Small intestine (tissue), 7 donors: ENCODE measurements at regions not wholly inside any gene's neighbourhood (a gene's known extent, or its start where the extent isn't known, plus 50 kb on each side); places are given as distances from the start of the nearest gene placed in this dataset.
A peak's percentile ranks its signal among the peaks of the same experiment; 100 is the strongest.

Source experiments
- DNase-seq, 2 donors: peaks; one replicate each; pipeline versions ENCODE4 v3.0.0 to v3.0.0-alpha.2; 2013
- FAIRE-seq: peaks from 2 replicates; lab custom pipeline; 2012; peaks lifted over from hg19 to GRCh38; lab: Jason Lieb, UNC
- H3K27ac ChIP-seq, 3 donors: one replicate each; pipeline ENCODE4 v1.5.1; 2013; ENCODE audit warnings: low read length in 2 of 3, mild to moderate bottlenecking in 2 of 3, control low read depth in 1 of 3, inconsistent platforms in 1 of 3, low read depth in 1 of 3, moderate library complexity in 1 of 3
- H3K27me3 ChIP-seq, 3 donors: one replicate each; pipeline ENCODE4 v1.6.1; 2013; ENCODE audit warnings: low read length in 3 of 3, inconsistent platforms in 1 of 3; ENCODE audit not compliant: control insufficient read depth in 3 of 3, insufficient read depth in 3 of 3
- H3K36me3 ChIP-seq, 3 donors: one replicate each; pipeline ENCODE4 v1.6.1; 2013; ENCODE audit warnings: low read length in 3 of 3, inconsistent platforms in 1 of 3, low read depth in 1 of 3, mild to moderate bottlenecking in 1 of 3, moderate library complexity in 1 of 3; ENCODE audit not compliant: control insufficient read depth in 3 of 3, insufficient read depth in 2 of 3
- H3K4me1 ChIP-seq, 3 donors: one replicate each; pipeline ENCODE4 v1.6.1; 2013; ENCODE audit warnings: low read length in 2 of 3, inconsistent platforms in 1 of 3, low read depth in 1 of 3, mild to moderate bottlenecking in 1 of 3, moderate library complexity in 1 of 3; ENCODE audit not compliant: control insufficient read depth in 3 of 3, insufficient read depth in 2 of 3
- H3K4me3 ChIP-seq, 3 donors: one replicate each; pipeline ENCODE4 v1.5.1; 2013; ENCODE audit warnings: low read length in 3 of 3, control low read depth in 1 of 3, inconsistent platforms in 1 of 3, low read depth in 1 of 3, mild to moderate bottlenecking in 1 of 3, moderate library complexity in 1 of 3
- H3K9me3 ChIP-seq, 2 donors: one replicate each; pipeline ENCODE4 v1.6.1; 2013; ENCODE audit warnings: low read depth in 1 of 2, low read length in 1 of 2; ENCODE audit not compliant: control insufficient read depth in 2 of 2, insufficient read depth in 1 of 2
- WGBS, 3 donors: extraction: QIAGEN DNeasy Blood & Tissue Kit; methylation state at CpG; one replicate each; pipeline ENCODE4 v1.1.7; 2013; 5-methylcytosine and 5-hydroxymethylcytosine counted together
- donor health status: healthy with polysubstance abuse.
- donor health status: control.
- donor health status: control.
- donor health status: Bipolar disorder and iron deficiency.
- donor health status: healthy.

DNA sequence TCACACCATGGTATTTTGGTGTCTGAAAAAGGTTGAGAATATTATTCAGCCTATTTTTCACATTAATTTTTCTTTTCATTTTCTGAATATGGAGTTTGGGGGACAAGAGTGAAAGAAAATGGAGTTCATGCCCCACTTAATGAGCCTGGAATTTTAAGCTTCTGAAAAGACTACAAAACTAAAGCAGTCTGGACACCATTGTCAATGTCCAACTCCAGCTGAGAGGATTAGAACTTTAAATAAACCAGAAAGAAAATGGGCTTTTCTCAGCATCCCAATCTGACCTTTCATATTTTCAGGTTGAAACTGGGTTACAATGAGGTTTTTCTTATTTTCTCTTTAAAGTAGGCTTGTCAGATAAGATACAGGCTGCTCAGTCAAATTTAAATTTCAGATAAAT is 207.7 kb downstream of the SLC6A15 start:
- no peak for FAIRE-seq

GRCh38 chr12:84702001-84702400 is 210.6 kb downstream of the SLC6A15 start:
- no peaks in the 10 kb centered on the region for H3K4me1 ChIP-seq
- H3K9me3 ChIP-seq: no peaks in the 10 kb centered on the region
- 23 to 48% (median 30%) methylated on average over 2 of the region's 2 CpGs for WGBS, 3 donors
- H3K27me3 ChIP-seq: no peaks in the 10 kb centered on the region
- H3K4me3 ChIP-seq: no peak overlapping the region
- FAIRE-seq: no peak
- no peak overlapping the region for H3K27ac ChIP-seq
- no peaks in the 10 kb centered on the region for H3K36me3 ChIP-seq
- DNase-seq: no peak

More for the DNA sequence above, 207.7 kb downstream of the SLC6A15 start:
- no peak for DNase-seq
- H3K4me1 ChIP-seq: no peaks in the 10 kb centered on the region
- no peak overlapping the region for H3K27ac ChIP-seq
- no peaks in the 10 kb centered on the region for H3K9me3 ChIP-seq
- no peak overlapping the region for H3K4me3 ChIP-seq
- H3K36me3 ChIP-seq: no peaks in the 10 kb centered on the region
- H3K27me3 ChIP-seq: no peaks in the 10 kb centered on the region

DNA sequence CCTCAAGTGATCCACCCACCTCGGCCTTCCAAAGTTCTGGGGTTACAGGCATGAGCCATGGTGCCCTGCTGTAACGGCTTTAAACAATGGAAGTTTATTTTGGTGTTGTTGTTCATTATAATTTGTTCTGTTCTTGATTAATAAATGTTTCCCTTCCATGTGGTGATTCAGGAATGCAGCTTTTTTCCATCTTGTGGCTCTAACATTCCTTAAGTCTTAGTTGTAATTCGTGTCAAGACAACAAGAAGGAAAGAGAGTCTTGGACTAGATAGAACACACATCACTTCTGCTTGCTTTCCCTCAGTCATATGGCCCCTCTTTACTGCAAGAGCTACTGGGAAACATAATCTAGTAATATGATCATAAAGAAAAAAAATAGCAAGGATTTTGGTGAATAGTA is 211.6 kb downstream of the SLC6A15 start:
- Histone ChIP-seq H3K27me3 (no peaks in the 10 kb centered on the region), H3K27ac (no peak overlapping the region), H3K36me3 (no peaks in the 10 kb centered on the region), H3K4me3 (no peak overlapping the region), H3K4me1 (no peaks in the 10 kb centered on the region), H3K9me3 (no peaks in the 10 kb centered on the region)
- no peak for DNase-seq
- FAIRE-seq: no peak
- 60 to 76% (median 64%) methylated on average over 3 of the region's 3 CpGs for WGBS, 3 donors

- Histone ChIP-seq H3K4me3 (no peak overlapping the region), H3K4me1 (no peaks in the 10 kb centered on the region), H3K36me3 (no peaks in the 10 kb centered on the region), H3K27me3 (no peaks in the 10 kb centered on the region), H3K9me3 (no peaks in the 10 kb centered on the region), H3K27ac (no peak overlapping the region)
- DNase-seq: peak; percentile 3 to 5
- 24 to 64% (median 33%) methylated on average over 3 of the region's 3 CpGs for WGBS, 3 donors
- FAIRE-seq: no peak
Measured at GRCh38 chr12:84698576-84699333, 213.8 kb downstream of the SLC6A15 start.

- Histone ChIP-seq H3K4me1 (no peaks in the 10 kb centered on the region), H3K27me3 (no peaks in the 10 kb centered on the region), H3K36me3 (no peaks in the 10 kb centered on the region), H3K9me3 (no peaks in the 10 kb centered on the region), H3K4me3 (no peak overlapping the region), H3K27ac (no peak overlapping the region)
- WGBS, 3 donors: 49 to 59% (median 52%) methylated on average over 3 of the region's 3 CpGs
- DNase-seq: no peak
- FAIRE-seq: no peak
Measured at GRCh38 chr12:84696908-84697540, 215.6 kb downstream of the SLC6A15 start.

DNA sequence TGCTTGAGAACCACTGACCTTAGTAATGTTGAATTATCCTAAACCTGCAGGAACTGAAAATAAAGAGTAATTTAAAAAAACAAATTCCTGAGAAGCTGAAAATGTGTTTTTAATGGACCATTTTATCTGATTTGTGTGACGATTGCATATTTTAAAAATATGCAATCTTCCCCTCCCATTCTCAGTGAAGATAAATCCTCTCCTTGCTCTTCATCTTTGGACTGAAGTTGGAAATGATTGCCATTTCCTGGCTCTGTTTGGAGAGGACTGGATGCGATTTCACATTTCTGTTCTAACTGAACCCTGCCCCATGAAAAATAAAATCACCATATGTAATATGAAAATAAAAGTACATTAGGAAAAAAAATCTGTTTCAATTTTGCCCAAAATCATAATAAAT is 216.3 kb downstream of the SLC6A15 start:
- WGBS, 3 donors: 67 to 81% (median 74%) methylated on average over 2 of the region's 2 CpGs
- Histone ChIP-seq H3K27ac (no peak overlapping the region), H3K9me3 (no peaks in the 10 kb centered on the region), H3K27me3 (no peaks in the 10 kb centered on the region), H3K36me3 (no peaks in the 10 kb centered on the region), H3K4me1 (no peaks in the 10 kb centered on the region), H3K4me3 (no peak overlapping the region)
- no peak for FAIRE-seq
- no peak for DNase-seq

DNA sequence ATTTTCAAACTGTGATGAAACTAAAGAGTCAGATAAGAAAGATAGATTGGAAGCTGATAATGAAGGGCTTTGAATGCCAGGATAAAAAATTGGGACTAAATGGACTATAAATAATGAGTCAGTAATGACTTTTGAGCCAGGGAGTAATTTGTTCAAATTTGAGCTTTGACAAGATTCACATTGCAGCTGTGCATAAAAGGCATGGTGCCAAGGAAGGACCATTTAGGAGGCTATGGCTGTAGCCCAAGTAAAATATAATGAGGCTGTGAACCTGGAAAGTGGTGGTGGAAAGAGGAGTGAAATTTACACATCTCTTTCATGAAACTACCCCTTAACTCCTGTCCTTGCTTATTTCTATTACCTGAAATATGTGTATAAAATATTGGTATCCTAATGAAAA is 218.5 kb downstream of the SLC6A15 start:
- no peaks in the 10 kb centered on the region for H3K36me3 ChIP-seq
- no peak overlapping the region for H3K4me3 ChIP-seq
- H3K27me3 ChIP-seq: no peaks in the 10 kb centered on the region
- DNase-seq: no peak
- no peaks in the 10 kb centered on the region for H3K9me3 ChIP-seq
- FAIRE-seq: no peak
- no peaks in the 10 kb centered on the region for H3K4me1 ChIP-seq
- no peak overlapping the region for H3K27ac ChIP-seq

GRCh38 chr12:84692071-84692470 is 220.5 kb downstream of the SLC6A15 start:
- H3K27me3 ChIP-seq: no peaks in the 10 kb centered on the region
- H3K9me3 ChIP-seq: no peaks in the 10 kb centered on the region
- FAIRE-seq (no peak), DNase-seq (no peak)
- H3K27ac ChIP-seq: no peak overlapping the region
- no peaks in the 10 kb centered on the region for H3K4me1 ChIP-seq
- H3K36me3 ChIP-seq: no peaks in the 10 kb centered on the region
- no peak overlapping the region for H3K4me3 ChIP-seq

GRCh38 chr12:84691266-84691665 is 221.3 kb downstream of the SLC6A15 start:
- Histone ChIP-seq H3K4me3 (no peak overlapping the region), H3K27me3 (no peaks in the 10 kb centered on the region), H3K27ac (no peak overlapping the region), H3K4me1 (no peaks in the 10 kb centered on the region), H3K9me3 (no peaks in the 10 kb centered on the region), H3K36me3 (no peaks in the 10 kb centered on the region)
- no peak for DNase-seq
- FAIRE-seq: no peak
- WGBS, 3 donors: 34 to 45% (median 39%) methylated on average over 1 of the region's 1 CpG
